ENCODE measurements at regions not wholly inside any gene's neighbourhood (a gene's known extent, or its start where the extent isn't known, plus 50 kb on each side); places are given as distances from the start of the nearest gene placed in this dataset.
A peak's percentile ranks its signal among the peaks of the same experiment; 100 is the strongest.
"Not testable (repeated sequence)": the region's sequence is repeated elsewhere in the genome, so short reads cannot be mapped to it uniquely, and the experiment has no call there.

GRCh38 chr13:80555796-80556678 is 215.1 kb upstream of the SPRY2 start:
- DNase-seq: no peak

GRCh38 chr13:80552851-80553440 is 212.0 kb upstream of the SPRY2 start:
- no peak for DNase-seq

GRCh38 chr13:80551650-80552497 is 210.9 kb upstream of the SPRY2 start:
- peak; percentile 2 to 41 (median 32) for DNase-seq

GRCh38 chr13:80550971-80551441 is 210.1 kb upstream of the SPRY2 start:
- peak in 1 of 3 donors; percentile 16 for DNase-seq

- no peak for DNase-seq
Measured at GRCh38 chr13:80548915-80549314, 208.0 kb upstream of the SPRY2 start.

- no peak for DNase-seq
Measured at GRCh38 chr13:80547885-80548825, 207.2 kb upstream of the SPRY2 start.

- DNase-seq: no peak
Measured at GRCh38 chr13:80547341-80547740, 206.4 kb upstream of the SPRY2 start.

- DNase-seq: no peak
Measured at GRCh38 chr13:80533175-80533574, 192.2 kb upstream of the SPRY2 start.

GRCh38 chr13:80530902-80531301 is 190.0 kb upstream of the SPRY2 start:
- no peak for DNase-seq

GRCh38 chr13:80530191-80530590 is 189.3 kb upstream of the SPRY2 start:
- no peak for DNase-seq

- no peak for DNase-seq
Measured at GRCh38 chr13:80529734-80530133, 188.8 kb upstream of the SPRY2 start.

GRCh38 chr13:80528733-80529132 is 187.8 kb upstream of the SPRY2 start:
- DNase-seq: no peak

- no peak for DNase-seq
Measured at GRCh38 chr13:80527400-80527799, 186.5 kb upstream of the SPRY2 start.

GRCh38 chr13:80524447-80525215 is 183.7 kb upstream of the SPRY2 start:
- DNase-seq: no peak

GRCh38 chr13:80523134-80523533 is 182.2 kb upstream of the SPRY2 start:
- no peak for DNase-seq

GRCh38 chr13:80522463-80522862 is 181.5 kb upstream of the SPRY2 start:
- not testable (repeated sequence) for DNase-seq

GRCh38 chr13:80516818-80517348 is 176.0 kb upstream of the SPRY2 start:
- no peak for DNase-seq

GRCh38 chr13:80515296-80515695 is 174.4 kb upstream of the SPRY2 start:
- no peak for DNase-seq

- no peak for DNase-seq
Measured at GRCh38 chr13:80513196-80513595, 172.3 kb upstream of the SPRY2 start.

- DNase-seq: no peak
Measured at GRCh38 chr13:80510686-80511085, 169.8 kb upstream of the SPRY2 start.

- DNase-seq: no peak
Measured at GRCh38 chr13:80509264-80509663, 168.3 kb upstream of the SPRY2 start.
